PFSK-1 (cell line): ENCODE measurements at regions not wholly inside any gene's neighbourhood (a gene's known extent, or its start where the extent isn't known, plus 50 kb on each side); places are given as distances from the start of the nearest gene placed in this dataset.

Experiments
- POLR2AphosphoS5 ChIP-seq: IDR thresholded peaks from 2 replicates; pipeline ENCODE4 v1.6.1; 2012; ENCODE audit warnings: low read depth, mild to moderate bottlenecking, control low read depth, low read length, moderate library complexity
- REST ChIP-seq, 2 experiments: IDR thresholded peaks; 2 replicates each; pipeline versions ENCODE4 v1.6.1 to v1.8.0; 2011 to 2012; ENCODE audit warnings: low read depth in 2 of 2, low read length in 2 of 2, control low read depth in 1 of 2, inconsistent platforms in 1 of 2, mild to moderate bottlenecking in 1 of 2, moderate library complexity in 1 of 2; ENCODE audit not compliant: insufficient read depth in 1 of 2
- TAF1 ChIP-seq: IDR thresholded peaks from 2 replicates; pipeline ENCODE4 v1.6.1; 2012; ENCODE audit warnings: low read length, control low read depth, borderline replicate concordance; ENCODE audit not compliant: insufficient read depth

GRCh38 chr1:175884369-175884768 is 141.0 kb upstream of the TNR start:
- no peak for TF ChIP-seq TAF1
- TF ChIP-seq POLR2AphosphoS5: no peak
- TF ChIP-seq REST (IDR thresholded peaks at IDR 0.05; ENCODE audit: insufficient read depth in 1 of 2, low read depth in 2 of 2, low read length in 2 of 2): no peak
